LNCaP clone FGC (cell line): ENCODE measurements at regions not wholly inside any gene's neighbourhood (a gene's known extent, or its start where the extent isn't known, plus 50 kb on each side); places are given as distances from the start of the nearest gene placed in this dataset.

Source experiments
- DNase-seq: peaks from one replicate; pipeline ENCODE4 v3.0.0-alpha.2; 2011; ENCODE audit warnings: low read depth
- H3K4me3 ChIP-seq: 2 replicates; pipeline ENCODE4 v1.5.1; 2011; ENCODE audit warnings: mild to moderate bottlenecking, low read depth, low read length, control low read depth
- TF ChIP-seq, protein P1 (sequence below): IDR thresholded peaks from 2 replicates; pipeline ENCODE4 v1.5.1; 2012; ENCODE audit warnings: mild to moderate bottlenecking; ENCODE audit not compliant: control insufficient read depth, insufficient read depth; ENCODE audit errors: extremely low read depth

DNA sequence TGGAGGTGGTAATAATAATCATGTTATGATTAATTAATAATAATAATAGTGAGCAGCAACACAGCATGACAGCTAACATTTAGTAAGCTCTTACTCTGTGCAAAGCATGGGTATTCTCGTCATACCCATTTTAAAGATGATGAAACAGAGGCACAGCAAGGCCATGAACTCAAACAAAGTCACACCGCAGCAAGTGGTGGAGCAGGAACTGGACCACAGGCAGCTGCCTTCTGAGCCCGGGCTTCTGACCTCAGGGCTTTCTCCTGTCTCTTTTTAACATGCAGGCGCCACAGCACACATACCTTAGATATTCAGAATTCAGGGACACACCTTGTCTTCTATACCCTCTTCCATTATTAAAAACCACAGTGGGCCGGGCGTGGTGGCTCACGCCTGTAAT lies 50.7 kb upstream of the SPATA12 start:
- TF ChIP-seq, protein P1, sequence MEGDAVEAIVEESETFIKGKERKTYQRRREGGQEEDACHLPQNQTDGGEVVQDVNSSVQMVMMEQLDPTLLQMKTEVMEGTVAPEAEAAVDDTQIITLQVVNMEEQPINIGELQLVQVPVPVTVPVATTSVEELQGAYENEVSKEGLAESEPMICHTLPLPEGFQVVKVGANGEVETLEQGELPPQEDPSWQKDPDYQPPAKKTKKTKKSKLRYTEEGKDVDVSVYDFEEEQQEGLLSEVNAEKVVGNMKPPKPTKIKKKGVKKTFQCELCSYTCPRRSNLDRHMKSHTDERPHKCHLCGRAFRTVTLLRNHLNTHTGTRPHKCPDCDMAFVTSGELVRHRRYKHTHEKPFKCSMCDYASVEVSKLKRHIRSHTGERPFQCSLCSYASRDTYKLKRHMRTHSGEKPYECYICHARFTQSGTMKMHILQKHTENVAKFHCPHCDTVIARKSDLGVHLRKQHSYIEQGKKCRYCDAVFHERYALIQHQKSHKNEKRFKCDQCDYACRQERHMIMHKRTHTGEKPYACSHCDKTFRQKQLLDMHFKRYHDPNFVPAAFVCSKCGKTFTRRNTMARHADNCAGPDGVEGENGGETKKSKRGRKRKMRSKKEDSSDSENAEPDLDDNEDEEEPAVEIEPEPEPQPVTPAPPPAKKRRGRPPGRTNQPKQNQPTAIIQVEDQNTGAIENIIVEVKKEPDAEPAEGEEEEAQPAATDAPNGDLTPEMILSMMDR, result no peak
- DNase-seq, result no peak
- no peak overlapping the region for H3K4me3 ChIP-seq

DNA sequence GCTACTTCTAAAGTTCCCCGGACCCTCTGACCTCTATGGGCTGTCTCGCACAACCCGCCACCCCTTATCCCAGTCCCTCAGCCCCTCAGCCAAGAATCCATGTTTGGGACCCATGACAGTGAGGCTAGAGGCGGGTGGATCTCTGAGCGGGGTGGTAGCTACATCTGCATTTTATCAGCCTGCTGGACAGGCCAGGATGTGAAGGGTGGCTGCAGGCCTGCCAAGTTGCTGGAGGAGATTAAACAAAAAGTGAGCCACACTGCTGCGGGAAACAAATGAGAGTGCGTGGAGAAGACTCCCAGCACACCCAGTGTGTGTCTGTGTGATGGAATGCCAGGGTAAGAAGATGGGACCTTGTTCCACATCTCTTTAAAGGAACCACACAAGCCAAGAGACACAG lies 51.1 kb upstream of the SPATA12 start:
- no peak overlapping the region for H3K4me3 ChIP-seq
- DNase-seq, result no peak
- TF ChIP-seq, protein P1, result no peak

DNA sequence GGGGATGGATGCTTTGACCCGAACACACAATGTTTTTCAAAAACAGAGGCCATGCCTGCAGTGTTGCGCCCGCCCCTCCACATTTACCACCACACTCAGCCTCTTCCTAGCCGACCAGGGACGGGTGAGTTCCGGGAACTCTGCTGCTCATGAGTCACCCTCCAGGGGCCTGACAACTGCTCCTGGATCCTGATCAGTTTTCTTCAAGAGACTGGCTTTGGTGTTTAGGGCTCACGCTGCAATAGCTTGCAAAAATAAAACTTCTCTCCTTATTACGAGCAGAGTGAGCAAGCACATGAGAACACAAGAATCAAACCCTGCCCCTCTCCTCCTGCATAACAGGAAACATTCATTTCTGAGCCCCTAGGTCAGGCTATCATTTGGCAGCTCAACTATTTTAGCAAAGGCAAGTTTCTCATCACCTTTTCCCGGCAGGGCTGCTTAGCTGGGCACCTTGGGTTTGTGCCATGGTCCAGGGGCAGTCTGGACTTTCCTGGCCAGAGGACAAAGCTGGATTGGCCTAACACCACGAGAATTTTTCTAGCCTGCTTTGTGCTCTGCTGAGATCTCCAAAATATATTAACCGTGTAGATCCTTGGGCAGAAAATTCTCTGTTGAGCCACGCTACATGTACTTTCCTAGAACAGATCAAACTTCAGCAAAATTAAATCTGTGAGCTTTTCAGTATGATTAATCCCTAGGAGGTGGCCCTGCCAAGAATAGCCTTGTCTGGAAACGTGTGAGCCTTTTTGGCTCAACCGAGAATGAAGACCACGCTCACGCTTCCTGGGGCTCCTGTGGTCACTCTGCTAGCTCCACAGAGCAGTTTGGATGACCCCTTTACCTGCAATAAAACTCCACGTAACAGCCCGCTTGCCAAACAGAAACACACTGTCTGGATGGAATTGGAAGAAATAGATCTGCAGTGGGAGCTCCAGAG lies 52.7 kb upstream of the SPATA12 start:
- TF ChIP-seq, protein P1, result no peak
- DNase-seq, result no peak
- H3K4me3 ChIP-seq, result no peak overlapping the region

DNA sequence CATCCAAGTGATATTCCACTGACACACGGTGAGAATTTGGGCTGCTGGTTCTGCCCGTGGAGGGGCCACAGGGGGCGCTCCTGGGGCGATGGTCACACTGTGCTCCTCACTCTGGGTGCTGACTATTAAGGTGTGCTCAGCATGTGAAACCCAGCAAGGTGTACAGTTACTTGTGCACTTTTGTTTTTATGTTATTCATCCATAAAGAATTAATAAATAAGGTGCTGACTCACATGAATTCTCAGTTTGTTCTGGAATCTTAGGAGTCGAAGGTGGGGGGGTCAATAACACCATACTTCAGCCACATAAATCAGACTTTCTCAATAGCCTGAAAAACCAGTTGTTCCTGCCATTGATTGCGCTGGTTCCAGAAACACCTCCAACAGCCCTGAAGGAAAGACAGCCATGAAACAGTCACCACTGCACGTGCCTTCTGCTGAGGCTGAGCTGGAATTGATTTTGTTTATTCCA lies 53.5 kb upstream of the SPATA12 start:
- no peak overlapping the region for H3K4me3 ChIP-seq
- TF ChIP-seq, protein P1, result no peak
- peak; percentile 75 for DNase-seq

DNA sequence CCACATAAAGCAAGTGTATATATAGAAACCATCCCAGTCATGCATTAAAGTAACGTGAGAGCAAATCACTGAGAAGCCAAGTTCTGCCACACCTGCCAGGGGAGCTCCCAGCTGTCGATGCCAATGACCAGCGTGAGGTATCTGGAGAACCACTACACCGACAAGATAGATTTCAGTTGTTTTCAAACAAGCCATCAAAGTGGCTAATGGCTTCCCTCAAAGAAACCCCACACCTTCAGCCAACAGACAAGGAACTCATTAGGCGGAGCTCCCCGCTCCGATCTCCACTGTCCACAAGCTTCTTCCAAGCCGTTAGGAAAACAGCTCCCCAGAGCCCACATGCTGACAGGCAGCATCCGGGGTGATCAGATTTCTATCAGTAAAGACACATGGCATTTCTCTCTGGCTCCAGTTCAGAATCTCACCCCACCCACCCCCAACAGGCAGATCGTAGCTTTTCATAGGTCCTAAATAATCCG lies 54.2 kb upstream of the SPATA12 start:
- H3K4me3 ChIP-seq, result no peak overlapping the region
- no peak for DNase-seq
- TF ChIP-seq, protein P1, result no peak

DNA sequence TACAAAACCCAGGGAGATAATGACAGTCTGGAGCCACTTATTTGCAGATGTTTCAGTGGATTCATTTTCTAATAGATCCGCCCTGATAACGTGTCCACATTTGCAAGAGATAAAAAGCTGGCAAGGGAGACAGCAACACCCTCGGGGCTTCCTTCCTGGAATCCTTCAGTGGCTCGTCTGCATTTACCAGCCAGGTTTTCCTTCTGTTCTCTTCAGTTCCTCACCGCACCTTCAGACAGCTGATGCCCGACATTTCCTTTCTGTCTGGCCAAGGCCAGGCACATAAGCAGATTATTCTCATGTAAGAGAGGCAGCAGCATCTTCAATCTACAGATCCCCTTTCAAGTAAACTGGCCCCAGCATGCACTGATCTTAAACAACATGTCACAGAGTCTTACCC lies 56.2 kb upstream of the SPATA12 start:
- TF ChIP-seq, protein P1, result no peak
- DNase-seq, result no peak

More for the DNA sequence above, 56.2 kb upstream of the SPATA12 start:
- H3K4me3 ChIP-seq, result no peak overlapping the region
